Endodermal cell (in vitro differentiated cells): ENCODE measurements at regions not wholly inside any gene's neighbourhood (a gene's known extent, or its start where the extent isn't known, plus 50 kb on each side); places are given as distances from the start of the nearest gene placed in this dataset.
A peak's percentile ranks its signal among the peaks of the same experiment; 100 is the strongest.

Experiments
- DNase-seq: peaks from one replicate; pipeline ENCODE4 v3.0.0-alpha.2; 2017
- H3K27ac ChIP-seq: 2 replicates; pipeline ENCODE4 v1.5.1; 2013; ENCODE audit warnings: mild to moderate bottlenecking, low read depth, low read length, moderate library complexity
- H3K27me3 ChIP-seq: 2 replicates; pipeline ENCODE4 v1.6.1; 2013; ENCODE audit warnings: mild to moderate bottlenecking, low read length, moderate library complexity; ENCODE audit not compliant: insufficient read depth, control insufficient read depth, poor library complexity, severe bottlenecking
- H3K36me3 ChIP-seq: 2 replicates; pipeline ENCODE4 v1.7.0; 2013; ENCODE audit warnings: mild to moderate bottlenecking, low read length, moderate library complexity; ENCODE audit not compliant: control insufficient read depth, insufficient read depth
- H3K4me1 ChIP-seq: one replicate; pipeline ENCODE4 v1.7.0; 2013; ENCODE audit warnings: low read length; ENCODE audit not compliant: control insufficient read depth, insufficient read depth
- H3K4me3 ChIP-seq: 2 replicates; pipeline ENCODE4 v1.5.1; 2013; ENCODE audit warnings: mild to moderate bottlenecking, low read length, moderate library complexity
- H3K9ac ChIP-seq: 2 replicates; pipeline ENCODE4 v1.6.1; 2013; ENCODE audit warnings: mild to moderate bottlenecking, low read length, moderate library complexity; ENCODE audit not compliant: poor library complexity, severe bottlenecking; ENCODE audit errors: extremely low read depth
- H3K9me3 ChIP-seq: 2 replicates; pipeline ENCODE4 v1.6.1; 2013; ENCODE audit warnings: mild to moderate bottlenecking, low read length, moderate library complexity; ENCODE audit not compliant: control insufficient read depth
- H3K27ac Mint-ChIP-seq: 2 replicates; pipeline ENCODE4 v1.8.0; 2020; ENCODE audit warnings: mixed read lengths
- H3K27me3 Mint-ChIP-seq: 2 replicates; pipeline ENCODE4 v1.8.0; 2021; ENCODE audit warnings: mild to moderate bottlenecking, mixed read lengths; ENCODE audit not compliant: insufficient read depth
- H3K36me3 Mint-ChIP-seq: 2 replicates; pipeline ENCODE4 v1.8.0; 2020; ENCODE audit warnings: low read depth, mixed read lengths
- H3K4me1 Mint-ChIP-seq: 2 replicates; pipeline ENCODE4 v1.8.0; 2020; ENCODE audit warnings: mixed read lengths
- H3K4me3 Mint-ChIP-seq: 2 replicates; pipeline ENCODE4 v1.8.0; 2020; ENCODE audit warnings: mild to moderate bottlenecking, moderate library complexity, mixed read lengths
- H3K9me3 Mint-ChIP-seq: 2 replicates; pipeline ENCODE4 v1.8.0; 2020; ENCODE audit warnings: mild to moderate bottlenecking, mixed read lengths
- CTCF ChIP-seq: fragments of 200-600 bp; sonication (generic); conservative IDR thresholded peaks from 2 replicates; pipeline ENCODE4 v1.5.0; 2021; ENCODE audit warnings: antibody characterized with exemption, mild to moderate bottlenecking
- WGBS, 2 experiments: methylation state at CpG; one replicate each; pipeline versions ENCODE4 v1.1.5 to v1.1.7; 2013; ENCODE audit warnings: missing lambda C conversion rate in 2 of 2, mixed read lengths in 1 of 2; ENCODE audit not compliant: insufficient coverage in 1 of 2, insufficient read length in 1 of 2; 5-methylcytosine and 5-hydroxymethylcytosine counted together

DNA sequence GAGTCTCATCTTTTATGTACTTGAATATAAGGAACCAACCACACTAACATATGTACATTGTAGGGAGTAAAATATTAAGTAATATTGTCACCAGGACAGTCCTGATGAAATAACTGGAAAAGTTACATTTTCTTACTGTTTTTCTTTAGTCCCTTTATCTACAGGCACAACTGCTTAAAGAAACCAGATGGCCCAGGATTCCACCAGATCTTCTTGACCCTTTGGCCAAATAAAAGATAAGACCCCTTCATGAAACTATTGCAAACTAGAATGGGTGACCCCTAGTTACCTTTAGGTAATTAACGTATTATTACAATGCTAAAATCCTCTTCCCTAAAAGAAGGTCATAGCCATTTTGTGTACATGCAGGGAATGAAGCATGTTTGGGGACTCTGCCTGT lies 106.3 kb upstream of the FTMT start:
- no peak overlapping the region for H3K27ac ChIP-seq
- no peak for DNase-seq
- H3K4me1 ChIP-seq = no peaks in the 10 kb centered on the region
- Mint-ChIP-seq H3K4me1 (no peaks in the 10 kb centered on the region), H3K27me3 (no peaks in the 10 kb centered on the region), H3K4me3 (no peak overlapping the region), H3K9me3 (no peaks in the 10 kb centered on the region), H3K36me3 (no peaks in the 10 kb centered on the region), H3K27ac (no peak overlapping the region)
- no peak overlapping the region for H3K4me3 ChIP-seq
- 100% methylated on average over 1 of the region's 1 CpG; no CpG with 5 or more reads in 1 of the 2 experiments for WGBS, 2 experiments
- H3K9me3 ChIP-seq = no peaks in the 10 kb centered on the region
- no peaks in the 10 kb centered on the region for H3K36me3 ChIP-seq
- H3K27me3 ChIP-seq = no peaks in the 10 kb centered on the region
- TF ChIP-seq CTCF = no peak
- no peak overlapping the region for H3K9ac ChIP-seq

- H3K4me3 ChIP-seq = no peak overlapping the region
- no peaks in the 10 kb centered on the region for H3K36me3 ChIP-seq
- Mint-ChIP-seq H3K9me3 (no peaks in the 10 kb centered on the region), H3K4me3 (no peak overlapping the region), H3K36me3 (no peaks in the 10 kb centered on the region), H3K27me3 (no peaks in the 10 kb centered on the region), H3K4me1 (no peaks in the 10 kb centered on the region), H3K27ac (no peak overlapping the region)
- no peaks in the 10 kb centered on the region for H3K27me3 ChIP-seq
- no peak for DNase-seq
- H3K4me1 ChIP-seq = no peaks in the 10 kb centered on the region
- H3K27ac ChIP-seq = no peak overlapping the region
- no peaks in the 10 kb centered on the region for H3K9me3 ChIP-seq
- no peak for TF ChIP-seq CTCF
- no peak overlapping the region for H3K9ac ChIP-seq
These were observed 104.9 kb upstream of the FTMT start for GRCh38 chr5:121746763-121747162.

DNA sequence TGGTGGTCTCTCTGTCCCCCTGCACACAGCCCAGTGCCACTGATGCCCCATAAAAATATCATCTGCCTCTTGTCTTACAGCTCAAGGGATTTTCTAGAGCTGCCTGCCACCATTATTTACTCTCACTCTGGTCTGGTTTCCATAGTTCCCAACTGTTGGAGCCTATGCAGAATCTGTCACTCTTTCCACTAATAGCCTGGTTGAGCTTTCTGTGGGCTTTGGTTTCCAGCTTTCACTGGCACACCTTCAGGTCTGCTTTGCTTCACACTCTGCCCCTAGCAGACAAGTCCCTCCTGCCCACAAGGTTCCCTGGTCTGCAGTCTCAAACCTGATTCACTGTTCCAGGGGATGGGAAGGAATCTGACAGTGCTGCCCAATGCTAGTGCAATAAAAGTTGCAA lies 103.0 kb upstream of the FTMT start:
- Histone ChIP-seq H3K9ac (no peak overlapping the region), H3K9me3 (no peaks in the 10 kb centered on the region), H3K4me1 (no peaks in the 10 kb centered on the region), H3K4me3 (no peak overlapping the region), H3K27me3 (no peaks in the 10 kb centered on the region), H3K36me3 (no peaks in the 10 kb centered on the region), H3K27ac (no peak overlapping the region)
- peak; percentile 39 for DNase-seq
- H3K4me3 Mint-ChIP-seq = no peak overlapping the region
- no peaks in the 10 kb centered on the region for H3K36me3 Mint-ChIP-seq
- no peak overlapping the region for H3K27ac Mint-ChIP-seq
- H3K9me3 Mint-ChIP-seq = no peaks in the 10 kb centered on the region
- no peaks in the 10 kb centered on the region for H3K27me3 Mint-ChIP-seq
- no peak for TF ChIP-seq CTCF
- H3K4me1 Mint-ChIP-seq = no peaks in the 10 kb centered on the region
